Ovary (tissue), 3 donors: ENCODE measurements at regions not wholly inside any gene's neighbourhood (a gene's known extent, or its start where the extent isn't known, plus 50 kb on each side); places are given as distances from the start of the nearest gene placed in this dataset.

ENCODE experiments used
- CTCF ChIP-seq, 3 donors: fragments of 450-650 bp in 2 of 3; fragments of 200-600 bp in 1 of 3; IDR thresholded peaks; one replicate each; pipeline versions ENCODE4 v1.5.1 to v1.8.0; 2016 to 2022; ENCODE audit warnings: antibody characterized with exemption in 3 of 3, mild to moderate bottlenecking in 1 of 3
- EP300 ChIP-seq: sonication (generic); formaldehyde crosslinking; IDR thresholded peaks from one replicate; pipeline ENCODE4 v1.6.1; 2017; ENCODE audit warnings: antibody characterized with exemption
- donor health status: DM: no; HTN: no; CAD: no.

DNA sequence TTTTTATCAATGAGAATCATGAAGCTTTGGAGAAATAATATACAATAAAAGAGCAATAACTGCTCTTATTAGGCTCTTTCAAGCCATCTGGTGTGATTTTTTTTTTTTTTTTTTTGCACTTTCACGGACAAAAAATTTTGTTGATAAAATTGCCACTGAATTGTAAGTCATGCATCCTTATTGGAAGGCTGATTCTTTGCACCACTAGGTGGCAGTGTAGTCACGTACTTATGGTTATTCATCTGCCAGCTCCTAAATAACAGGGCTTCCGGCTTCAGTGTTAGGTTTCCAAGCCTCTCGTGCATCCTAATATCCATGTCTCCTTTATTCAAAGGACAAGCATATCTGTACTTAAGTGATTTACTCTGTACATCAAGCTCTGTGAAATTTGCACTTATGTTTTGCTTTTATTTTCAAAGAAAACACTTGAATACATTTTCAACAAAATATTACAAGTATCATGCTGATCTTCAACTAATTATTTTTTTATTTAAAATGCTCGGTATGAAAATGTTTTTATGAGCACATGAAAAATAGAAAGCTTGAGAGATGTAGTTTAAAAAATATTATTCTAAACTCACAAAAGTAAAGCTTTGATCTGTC is 1578.3 kb upstream of the TENM3 start:
- TF ChIP-seq CTCF (IDR thresholded peaks at IDR 0.05) (peak in 1 of 3 donors; percentile 11), EP300 (no peak)
